Ureter (tissue), 1 donor: ENCODE measurements at regions not wholly inside any gene's neighbourhood (a gene's known extent, or its start where the extent isn't known, plus 50 kb on each side); places are given as distances from the start of the nearest gene placed in this dataset.

Experiments
- DNase-seq: peaks from one replicate; pipeline ENCODE4 v3.0.0-alpha.2; 2020; ENCODE audit warnings: low spot score
- donor health status: DM: yes; HTN: yes; CAD: no.

DNA sequence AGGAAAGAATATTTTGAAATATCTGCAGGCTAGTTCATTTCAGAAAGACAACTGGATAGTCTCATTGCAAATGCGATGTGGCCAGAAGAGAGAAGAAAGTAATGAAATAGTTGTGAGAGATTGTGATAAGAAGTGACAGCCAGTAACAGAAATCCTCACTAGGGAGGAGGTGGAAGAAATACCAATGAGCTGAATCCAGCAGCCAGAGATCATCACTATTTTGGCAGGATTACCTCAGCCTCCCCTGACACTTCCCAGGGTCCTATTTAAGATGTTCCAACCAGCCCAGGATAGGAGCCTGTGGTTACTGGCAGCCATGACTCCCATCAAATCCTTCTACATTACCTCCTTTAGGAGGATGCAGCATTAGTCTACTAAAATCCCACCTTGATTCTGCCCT is 76.7 kb upstream of the ARHGAP24 start:
- DNase-seq, result no peak

DNA sequence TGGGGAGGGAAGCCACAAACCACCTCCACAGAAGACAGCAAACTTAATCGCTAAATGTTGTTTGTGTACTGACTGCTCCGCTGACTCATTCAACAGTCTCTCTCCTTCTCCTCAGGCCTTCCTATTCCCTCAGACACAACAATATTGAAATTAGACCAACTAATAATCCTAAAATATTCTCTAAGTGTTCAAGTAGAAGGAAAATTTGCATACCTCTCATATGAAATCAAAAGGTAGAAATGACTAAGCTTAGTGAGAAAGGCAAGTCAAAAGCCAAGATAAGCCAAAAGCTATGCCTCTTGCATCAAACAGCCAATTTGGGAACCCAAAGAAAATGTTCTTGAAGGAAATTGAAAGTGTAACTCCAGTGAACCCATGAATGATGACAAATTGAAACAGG is 75.7 kb upstream of the ARHGAP24 start:
- DNase-seq, result no peak

DNA sequence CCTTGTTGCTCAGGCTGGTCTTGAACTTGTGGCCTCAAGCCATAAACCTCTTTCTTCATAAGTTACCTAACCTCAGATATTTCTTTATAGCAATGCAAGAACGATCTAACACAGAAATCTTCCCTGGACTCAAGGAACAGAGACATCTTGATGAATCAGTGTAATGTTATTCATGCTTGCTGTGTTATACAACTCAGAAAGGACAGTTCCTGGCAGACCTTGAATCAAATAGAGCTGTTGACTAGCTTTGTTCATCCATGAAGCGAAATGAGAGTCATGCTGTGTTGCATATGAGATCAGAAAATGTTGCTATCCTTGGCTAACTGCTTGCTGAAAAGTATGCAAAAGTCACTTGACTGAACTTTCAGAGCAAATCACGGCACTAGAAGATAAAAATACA is 72.6 kb upstream of the ARHGAP24 start:
- DNase-seq, result no peak

DNA sequence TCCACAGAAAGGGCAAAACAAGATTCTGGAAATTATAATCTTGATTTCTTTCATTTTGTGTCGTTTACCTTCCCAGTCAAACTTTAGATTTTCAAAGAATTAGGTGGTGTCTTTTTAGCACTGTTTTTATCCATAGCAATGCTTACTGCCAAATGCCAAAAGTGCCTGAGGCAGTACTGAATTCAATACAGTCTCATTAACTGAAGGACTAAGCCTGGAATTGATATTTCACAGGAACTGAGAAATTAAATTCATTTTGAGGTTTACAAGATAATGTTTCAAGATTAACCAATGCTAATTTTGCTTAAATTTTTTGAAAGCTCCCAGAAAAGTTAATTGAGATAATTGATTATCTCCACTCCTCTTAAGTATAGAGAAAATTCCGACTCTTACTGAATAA is 68.8 kb upstream of the ARHGAP24 start:
- DNase-seq, result no peak

DNA sequence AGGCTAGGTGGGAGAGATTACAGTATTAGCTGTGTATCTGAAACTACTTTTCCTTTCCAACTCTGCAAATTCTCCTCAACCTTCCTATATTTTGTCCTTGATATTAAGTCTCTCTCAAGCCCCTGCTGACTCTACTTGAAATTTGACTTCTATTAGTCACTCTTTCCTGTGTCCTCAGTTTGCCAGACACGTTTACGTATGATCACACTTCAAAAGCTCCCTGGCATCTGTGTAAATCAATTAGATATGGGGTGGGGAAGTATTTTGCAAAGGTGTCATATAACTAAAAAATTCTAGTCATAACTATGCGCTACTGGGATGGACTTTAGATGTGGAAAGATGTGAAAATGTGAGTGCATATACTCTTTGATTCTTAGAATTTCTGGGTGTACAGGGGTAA is 67.4 kb upstream of the ARHGAP24 start:
- no peak for DNase-seq

DNA sequence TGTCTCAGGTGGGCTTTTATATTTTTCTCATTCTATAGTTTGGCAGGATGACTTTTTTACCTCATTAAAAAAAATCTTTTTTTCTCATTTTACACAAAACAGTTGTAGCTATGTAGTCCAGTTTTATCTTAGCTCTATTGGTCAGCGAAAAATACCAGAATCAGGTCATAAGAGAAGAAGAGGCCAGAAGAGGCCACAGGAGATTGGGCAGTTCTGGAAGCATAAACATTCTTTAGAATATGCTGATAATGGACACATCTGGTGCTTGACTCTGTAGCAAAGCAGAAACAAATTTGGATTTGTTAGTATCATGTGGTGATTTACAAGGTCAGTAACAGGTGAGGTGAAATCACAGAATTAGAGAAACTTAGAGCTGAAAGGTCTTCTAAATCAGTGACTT is 66.6 kb upstream of the ARHGAP24 start:
- no peak for DNase-seq

DNA sequence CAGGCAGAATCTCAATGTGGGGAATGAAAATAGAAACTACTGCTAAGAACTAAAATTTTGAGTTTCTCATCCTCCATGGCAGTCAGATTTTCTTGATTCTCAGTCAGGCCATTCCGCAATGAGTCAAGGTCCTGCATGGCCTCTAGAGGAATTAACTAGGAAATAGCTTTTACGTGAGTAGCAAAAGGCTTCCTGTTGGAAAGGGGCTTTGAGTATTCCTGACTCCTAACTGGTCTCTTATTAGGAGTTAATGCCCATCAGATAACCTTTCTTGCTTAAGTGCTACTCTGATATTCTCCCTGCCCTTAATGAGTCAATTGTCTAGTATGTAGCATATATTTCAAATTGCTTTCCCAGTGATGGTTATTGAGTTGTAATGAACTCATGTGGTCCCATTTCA is 65.7 kb upstream of the ARHGAP24 start:
- DNase-seq, result no peak

DNA sequence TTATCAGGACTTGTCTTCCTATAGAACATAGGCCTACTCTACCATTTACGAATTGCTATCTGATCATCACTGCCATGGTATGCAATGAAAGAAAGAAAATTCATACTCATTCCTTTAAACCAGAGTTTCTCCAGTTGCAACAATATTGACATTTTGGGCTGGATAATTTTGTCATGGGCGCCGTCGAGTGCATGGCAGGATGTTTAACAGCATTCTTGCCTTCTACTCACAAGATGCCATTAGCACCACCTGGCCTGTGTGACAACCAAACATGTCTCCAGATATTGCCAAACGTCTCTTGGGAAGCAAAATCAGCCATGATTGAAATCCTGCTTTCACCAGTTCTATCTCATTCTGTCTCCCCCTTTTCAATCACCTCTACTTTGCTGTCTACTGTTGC is 63.6 kb upstream of the ARHGAP24 start:
- DNase-seq, result no peak

DNA sequence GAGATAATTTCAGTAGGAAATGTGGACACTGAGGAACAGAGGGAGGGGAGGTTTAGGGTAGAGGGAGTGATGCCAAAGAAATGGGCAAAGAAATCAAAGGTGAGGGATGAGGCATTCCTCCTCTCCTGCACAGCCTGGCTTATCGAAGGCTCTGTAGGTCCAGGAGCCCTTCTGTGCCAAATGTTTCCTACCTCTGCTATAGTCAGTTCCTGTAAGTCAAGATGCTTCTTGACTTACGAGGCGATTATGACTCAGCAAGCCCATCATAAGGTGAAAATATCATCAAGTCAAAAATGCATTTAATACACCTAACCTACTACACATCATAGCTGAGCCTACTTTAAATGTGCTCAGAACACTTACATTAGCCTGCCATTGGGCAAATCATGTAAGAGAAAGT is 60.0 kb upstream of the ARHGAP24 start:
- DNase-seq, result no peak

DNA sequence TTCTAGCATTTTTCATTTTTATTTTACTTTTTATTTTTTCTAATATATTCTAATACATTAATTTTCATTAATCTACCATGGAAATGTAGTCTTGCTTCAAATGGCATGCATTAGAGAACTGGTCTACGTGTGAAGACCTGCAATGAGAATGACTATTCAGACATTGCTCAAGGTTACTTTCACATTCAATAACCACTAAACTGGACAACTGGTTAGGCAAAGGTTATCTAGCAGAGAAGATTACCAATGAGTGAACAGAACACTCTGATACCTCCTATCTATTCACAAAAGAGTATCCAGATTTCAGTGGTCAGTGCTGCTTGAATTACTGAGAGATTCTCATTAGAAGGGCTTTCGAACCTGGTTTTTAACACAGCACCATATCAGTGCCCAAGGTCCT is 58.9 kb upstream of the ARHGAP24 start:
- no peak for DNase-seq

DNA sequence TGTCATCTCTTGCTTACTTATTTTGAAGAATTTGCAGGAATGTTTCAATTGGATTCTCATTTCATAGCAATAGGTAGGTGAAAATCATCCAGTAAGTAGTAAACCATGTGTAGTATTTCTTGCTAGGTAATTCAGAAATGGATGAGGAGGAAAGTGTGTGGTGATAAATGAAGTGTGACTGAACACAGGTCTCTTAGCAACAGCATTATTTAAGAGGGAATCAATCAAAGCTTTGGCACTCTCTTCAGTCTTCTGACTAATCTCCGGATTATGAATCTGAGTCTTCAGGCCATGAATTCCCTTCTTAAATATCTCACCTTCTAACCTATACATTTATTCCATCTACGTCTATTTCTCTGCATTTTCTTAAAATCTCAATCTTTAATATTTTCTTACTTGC is 55.8 kb upstream of the ARHGAP24 start:
- no peak for DNase-seq

DNA sequence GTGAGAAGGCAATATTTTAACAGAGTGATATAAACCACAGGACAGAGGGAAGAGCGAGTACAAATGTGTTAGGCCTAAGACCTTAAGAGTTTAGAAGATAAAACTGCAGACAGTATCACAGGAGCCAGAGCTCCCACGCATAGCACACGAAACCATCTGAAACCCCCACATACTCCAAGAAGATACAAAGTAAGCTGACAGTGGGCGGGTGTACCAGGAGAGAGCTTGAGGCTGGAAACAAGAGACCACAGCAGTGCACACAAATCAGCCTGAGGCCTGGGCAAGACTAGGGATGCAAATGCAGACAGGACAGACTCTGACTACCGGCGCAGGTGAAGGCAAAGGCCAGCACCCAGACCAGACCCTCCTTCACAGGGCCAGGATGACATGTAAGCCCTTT is 54.1 kb upstream of the ARHGAP24 start:
- DNase-seq, result no peak

DNA sequence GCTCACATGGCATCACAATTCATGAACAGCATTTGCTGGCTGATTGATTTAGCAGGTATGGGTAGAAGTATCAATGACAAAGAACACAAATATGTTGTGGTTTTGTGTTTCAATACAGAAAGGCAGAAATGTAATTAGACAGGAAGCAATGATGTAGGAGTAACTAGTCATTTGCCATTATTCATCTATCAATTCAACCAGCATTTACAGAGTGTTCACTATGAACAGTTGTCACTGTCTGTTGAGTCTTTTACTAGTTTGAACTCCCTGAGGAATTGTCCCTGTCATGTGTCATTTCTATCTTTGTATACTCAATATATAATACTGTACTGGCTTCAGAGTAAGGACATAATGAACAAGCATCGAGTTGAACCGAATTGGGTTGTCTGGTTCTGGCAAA is 51.5 kb upstream of the ARHGAP24 start:
- DNase-seq, result no peak
